ENCODE measurements at regions not wholly inside any gene's neighbourhood (a gene's known extent, or its start where the extent isn't known, plus 50 kb on each side); places are given as distances from the start of the nearest gene placed in this dataset.

DNA sequence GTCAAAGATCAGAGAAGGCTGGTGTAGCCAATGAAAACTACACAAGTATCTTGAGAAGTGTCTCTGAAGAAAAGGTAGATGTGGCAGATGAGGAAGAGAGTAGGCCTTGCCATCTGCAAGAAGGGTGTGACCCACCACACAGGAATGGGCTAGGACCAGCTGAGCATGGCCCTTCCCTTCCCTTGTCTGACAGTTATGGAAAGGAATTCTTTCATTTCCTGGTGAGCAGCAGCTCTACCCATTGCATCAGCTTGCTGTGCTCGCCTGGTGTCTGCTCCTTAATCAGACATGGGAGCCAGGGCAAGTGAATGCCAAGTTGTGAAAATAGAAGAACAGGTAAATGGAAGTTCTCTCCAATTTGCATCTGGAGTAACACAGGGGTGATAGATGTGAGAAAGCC lies 145.2 kb upstream of the KRR1 start:
- TF ChIP-seq OSR1 (CRISPR knock-in tag; IDR thresholded peaks at IDR 0.05) = no peak
- TF ChIP-seq, protein P1, sequence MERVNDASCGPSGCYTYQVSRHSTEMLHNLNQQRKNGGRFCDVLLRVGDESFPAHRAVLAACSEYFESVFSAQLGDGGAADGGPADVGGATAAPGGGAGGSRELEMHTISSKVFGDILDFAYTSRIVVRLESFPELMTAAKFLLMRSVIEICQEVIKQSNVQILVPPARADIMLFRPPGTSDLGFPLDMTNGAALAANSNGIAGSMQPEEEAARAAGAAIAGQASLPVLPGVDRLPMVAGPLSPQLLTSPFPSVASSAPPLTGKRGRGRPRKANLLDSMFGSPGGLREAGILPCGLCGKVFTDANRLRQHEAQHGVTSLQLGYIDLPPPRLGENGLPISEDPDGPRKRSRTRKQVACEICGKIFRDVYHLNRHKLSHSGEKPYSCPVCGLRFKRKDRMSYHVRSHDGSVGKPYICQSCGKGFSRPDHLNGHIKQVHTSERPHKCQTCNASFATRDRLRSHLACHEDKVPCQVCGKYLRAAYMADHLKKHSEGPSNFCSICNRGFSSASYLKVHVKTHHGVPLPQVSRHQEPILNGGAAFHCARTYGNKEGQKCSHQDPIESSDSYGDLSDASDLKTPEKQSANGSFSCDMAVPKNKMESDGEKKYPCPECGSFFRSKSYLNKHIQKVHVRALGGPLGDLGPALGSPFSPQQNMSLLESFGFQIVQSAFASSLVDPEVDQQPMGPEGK (CRISPR knock-in tag; IDR thresholded peaks at IDR 0.05; ENCODE audit: borderline replicate concordance) = no peak
- TF ChIP-seq RARB (CRISPR knock-in tag; IDR thresholded peaks at IDR 0.05) = no peak
- TF ChIP-seq, protein P2, sequence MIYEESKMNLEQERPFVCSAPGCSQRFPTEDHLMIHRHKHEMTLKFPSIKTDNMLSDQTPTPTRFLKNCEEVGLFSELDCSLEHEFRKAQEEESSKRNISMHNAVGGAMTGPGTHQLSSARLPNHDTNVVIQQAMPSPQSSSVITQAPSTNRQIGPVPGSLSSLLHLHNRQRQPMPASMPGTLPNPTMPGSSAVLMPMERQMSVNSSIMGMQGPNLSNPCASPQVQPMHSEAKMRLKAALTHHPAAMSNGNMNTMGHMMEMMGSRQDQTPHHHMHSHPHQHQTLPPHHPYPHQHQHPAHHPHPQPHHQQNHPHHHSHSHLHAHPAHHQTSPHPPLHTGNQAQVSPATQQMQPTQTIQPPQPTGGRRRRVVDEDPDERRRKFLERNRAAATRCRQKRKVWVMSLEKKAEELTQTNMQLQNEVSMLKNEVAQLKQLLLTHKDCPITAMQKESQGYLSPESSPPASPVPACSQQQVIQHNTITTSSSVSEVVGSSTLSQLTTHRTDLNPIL (CRISPR knock-in tag; IDR thresholded peaks at IDR 0.05; ENCODE audit: low read depth) = no peak
- no peak for TF ChIP-seq ESRRG (CRISPR knock-in tag; IDR thresholded peaks at IDR 0.05)
- TF ChIP-seq, protein P3, sequence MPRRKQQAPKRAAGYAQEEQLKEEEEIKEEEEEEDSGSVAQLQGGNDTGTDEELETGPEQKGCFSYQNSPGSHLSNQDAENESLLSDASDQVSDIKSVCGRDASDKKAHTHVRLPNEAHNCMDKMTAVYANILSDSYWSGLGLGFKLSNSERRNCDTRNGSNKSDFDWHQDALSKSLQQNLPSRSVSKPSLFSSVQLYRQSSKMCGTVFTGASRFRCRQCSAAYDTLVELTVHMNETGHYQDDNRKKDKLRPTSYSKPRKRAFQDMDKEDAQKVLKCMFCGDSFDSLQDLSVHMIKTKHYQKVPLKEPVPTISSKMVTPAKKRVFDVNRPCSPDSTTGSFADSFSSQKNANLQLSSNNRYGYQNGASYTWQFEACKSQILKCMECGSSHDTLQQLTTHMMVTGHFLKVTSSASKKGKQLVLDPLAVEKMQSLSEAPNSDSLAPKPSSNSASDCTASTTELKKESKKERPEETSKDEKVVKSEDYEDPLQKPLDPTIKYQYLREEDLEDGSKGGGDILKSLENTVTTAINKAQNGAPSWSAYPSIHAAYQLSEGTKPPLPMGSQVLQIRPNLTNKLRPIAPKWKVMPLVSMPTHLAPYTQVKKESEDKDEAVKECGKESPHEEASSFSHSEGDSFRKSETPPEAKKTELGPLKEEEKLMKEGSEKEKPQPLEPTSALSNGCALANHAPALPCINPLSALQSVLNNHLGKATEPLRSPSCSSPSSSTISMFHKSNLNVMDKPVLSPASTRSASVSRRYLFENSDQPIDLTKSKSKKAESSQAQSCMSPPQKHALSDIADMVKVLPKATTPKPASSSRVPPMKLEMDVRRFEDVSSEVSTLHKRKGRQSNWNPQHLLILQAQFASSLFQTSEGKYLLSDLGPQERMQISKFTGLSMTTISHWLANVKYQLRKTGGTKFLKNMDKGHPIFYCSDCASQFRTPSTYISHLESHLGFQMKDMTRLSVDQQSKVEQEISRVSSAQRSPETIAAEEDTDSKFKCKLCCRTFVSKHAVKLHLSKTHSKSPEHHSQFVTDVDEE (CRISPR knock-in tag; IDR thresholded peaks at IDR 0.05) = no peak
- TF ChIP-seq, protein P4, sequence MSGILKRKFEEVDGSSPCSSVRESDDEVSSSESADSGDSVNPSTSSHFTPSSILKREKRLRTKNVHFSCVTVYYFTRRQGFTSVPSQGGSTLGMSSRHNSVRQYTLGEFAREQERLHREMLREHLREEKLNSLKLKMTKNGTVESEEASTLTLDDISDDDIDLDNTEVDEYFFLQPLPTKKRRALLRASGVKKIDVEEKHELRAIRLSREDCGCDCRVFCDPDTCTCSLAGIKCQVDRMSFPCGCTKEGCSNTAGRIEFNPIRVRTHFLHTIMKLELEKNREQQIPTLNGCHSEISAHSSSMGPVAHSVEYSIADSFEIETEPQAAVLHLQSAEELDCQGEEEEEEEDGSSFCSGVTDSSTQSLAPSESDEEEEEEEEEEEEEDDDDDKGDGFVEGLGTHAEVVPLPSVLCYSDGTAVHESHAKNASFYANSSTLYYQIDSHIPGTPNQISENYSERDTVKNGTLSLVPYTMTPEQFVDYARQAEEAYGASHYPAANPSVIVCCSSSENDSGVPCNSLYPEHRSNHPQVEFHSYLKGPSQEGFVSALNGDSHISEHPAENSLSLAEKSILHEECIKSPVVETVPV (CRISPR knock-in tag; IDR thresholded peaks at IDR 0.05) = no peak
- no peak for TF ChIP-seq ZFP30 (CRISPR knock-in tag; IDR thresholded peaks at IDR 0.05)

All from SK-N-SH treated with all-trans-retinoic acid at 6 μM for 48 hours (cell line).